NT2/D1 (cell line): ENCODE measurements at regions not wholly inside any gene's neighbourhood (a gene's known extent, or its start where the extent isn't known, plus 50 kb on each side); places are given as distances from the start of the nearest gene placed in this dataset.

Experiments
- SUZ12 ChIP-seq: IDR thresholded peaks from 2 replicates; pipeline ENCODE4 v1.6.1; 2011; ENCODE audit not compliant: insufficient read length, insufficient read depth; ENCODE audit errors: extremely low read depth
- YY1 ChIP-seq: IDR thresholded peaks from 2 replicates; pipeline ENCODE4 v1.6.1; 2011; ENCODE audit not compliant: insufficient read length, insufficient read depth
- ZNF274 ChIP-seq: IDR thresholded peaks from 2 replicates; pipeline ENCODE4 v1.6.1; 2011; ENCODE audit warnings: mild to moderate bottlenecking, low read depth, low read length

- TF ChIP-seq ZNF274 (no peak), YY1 (no peak), SUZ12 (no peak)
Observed at GRCh38 chr16:52914428-52914827, 138.3 kb downstream of the CHD9NB start.
